Uterus (tissue), 2 donors: ENCODE measurements at regions not wholly inside any gene's neighbourhood (a gene's known extent, or its start where the extent isn't known, plus 50 kb on each side); places are given as distances from the start of the nearest gene placed in this dataset.

Source experiments
- POLR2A ChIP-seq, 2 donors: fragments of 450-650 bp; IDR thresholded peaks; one replicate each; pipeline ENCODE4 v1.6.1; 2016; ENCODE audit warnings: antibody characterized with exemption in 2 of 2, mild to moderate bottlenecking in 1 of 2, moderate library complexity in 1 of 2
- TF ChIP-seq, protein P1 (sequence below), 4 experiments: fragments of 200-600 bp in 2 of 4; fragments of 450-650 bp in 2 of 4; sonication (generic) in 2 of 4; IDR thresholded peaks; one replicate each; pipeline ENCODE4 v1.5.1; 2016 to 2019; ENCODE audit warnings: antibody characterized with exemption in 4 of 4, mild to moderate bottlenecking in 2 of 4, moderate library complexity in 1 of 4

DNA sequence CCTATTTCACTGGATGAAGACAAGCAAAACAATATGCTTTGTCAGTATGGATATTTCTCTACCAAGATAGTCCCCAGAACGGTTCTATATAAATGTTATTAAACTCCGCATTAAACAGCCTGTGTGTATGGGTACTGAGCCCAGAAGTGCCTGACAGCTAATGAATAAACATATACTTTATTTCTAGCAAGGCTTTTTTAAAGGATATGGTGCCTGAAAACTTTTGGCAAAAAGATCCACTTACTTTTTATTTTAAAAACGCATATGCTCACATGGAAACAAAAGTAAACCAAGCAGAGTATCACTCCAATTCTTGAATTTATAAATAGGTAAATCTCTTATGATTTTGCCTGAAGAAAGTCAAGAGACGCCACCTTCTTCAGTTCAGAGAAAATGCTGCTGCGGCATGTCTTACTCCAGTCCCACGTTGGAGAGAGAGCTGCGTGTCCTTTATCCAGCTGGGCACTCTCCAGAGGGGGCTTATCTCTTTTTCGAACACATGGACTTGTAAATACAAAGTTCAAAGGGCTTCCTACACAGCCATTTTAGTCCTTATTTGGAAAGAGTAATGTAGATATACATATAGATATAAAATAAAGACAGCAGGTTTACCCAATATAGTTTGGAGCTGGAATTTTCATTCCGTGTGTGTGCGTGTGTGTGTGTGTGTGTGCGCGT lies 264.2 kb downstream of the ADAMTS20 start:
- no peak for TF ChIP-seq POLR2A (IDR thresholded peaks at IDR 0.05)
- TF ChIP-seq, protein P1, sequence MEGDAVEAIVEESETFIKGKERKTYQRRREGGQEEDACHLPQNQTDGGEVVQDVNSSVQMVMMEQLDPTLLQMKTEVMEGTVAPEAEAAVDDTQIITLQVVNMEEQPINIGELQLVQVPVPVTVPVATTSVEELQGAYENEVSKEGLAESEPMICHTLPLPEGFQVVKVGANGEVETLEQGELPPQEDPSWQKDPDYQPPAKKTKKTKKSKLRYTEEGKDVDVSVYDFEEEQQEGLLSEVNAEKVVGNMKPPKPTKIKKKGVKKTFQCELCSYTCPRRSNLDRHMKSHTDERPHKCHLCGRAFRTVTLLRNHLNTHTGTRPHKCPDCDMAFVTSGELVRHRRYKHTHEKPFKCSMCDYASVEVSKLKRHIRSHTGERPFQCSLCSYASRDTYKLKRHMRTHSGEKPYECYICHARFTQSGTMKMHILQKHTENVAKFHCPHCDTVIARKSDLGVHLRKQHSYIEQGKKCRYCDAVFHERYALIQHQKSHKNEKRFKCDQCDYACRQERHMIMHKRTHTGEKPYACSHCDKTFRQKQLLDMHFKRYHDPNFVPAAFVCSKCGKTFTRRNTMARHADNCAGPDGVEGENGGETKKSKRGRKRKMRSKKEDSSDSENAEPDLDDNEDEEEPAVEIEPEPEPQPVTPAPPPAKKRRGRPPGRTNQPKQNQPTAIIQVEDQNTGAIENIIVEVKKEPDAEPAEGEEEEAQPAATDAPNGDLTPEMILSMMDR (IDR thresholded peaks at IDR 0.05), result no peak
